H1 (cell line): ENCODE measurements at regions not wholly inside any gene's neighbourhood (a gene's known extent, or its start where the extent isn't known, plus 50 kb on each side); places are given as distances from the start of the nearest gene placed in this dataset.

Source experiments
- CTCF ChIA-PET: fragments of 300-600 bp; sonication (Branson Sonifier 250); formaldehyde crosslinking; loops from one replicate; lab custom pipeline; 2021; ENCODE audit not compliant: partially characterized antibody; lab: Charles Lee
- POLR2A ChIA-PET: fragments of 300-600 bp; sonication (Branson Sonifier 250); formaldehyde crosslinking; loops from one replicate; lab custom pipeline; 2021; ENCODE audit warnings: inconsistent platforms; ENCODE audit not compliant: partially characterized antibody; lab: Charles Lee
- DNase-seq, 2 experiments: peaks; one replicate each; pipeline versions ENCODE4 v3.0.0 to v3.0.0-alpha.2; 2010 to 2022; ENCODE audit warnings: low spot score in 2 of 2, low read depth in 1 of 2, mixed read lengths in 1 of 2
- FAIRE-seq: peaks from 2 replicates; lab custom pipeline; 2011; peaks lifted over from hg19 to GRCh38; lab: Jason Lieb, UNC
- H2AFZ ChIP-seq: 2 replicates; pipeline ENCODE4 v1.8.1; 2012; ENCODE audit warnings: low read length, inconsistent platforms
- H2AK5ac ChIP-seq: 2 replicates; pipeline ENCODE4 v1.6.1; 2013; ENCODE audit warnings: low read depth, low read length
- H2BK120ac ChIP-seq: replicated peaks from 2 replicates; pipeline ENCODE3; 2013; ENCODE audit warnings: low read depth, low read length, inconsistent platforms
- H2BK12ac ChIP-seq: 2 replicates; pipeline ENCODE4 v1.6.1; 2013; ENCODE audit warnings: low read depth, low read length
- H2BK15ac ChIP-seq: 2 replicates; pipeline ENCODE4 v1.6.1; 2013; ENCODE audit warnings: low read length
- H2BK20ac ChIP-seq: 2 replicates; pipeline ENCODE4 v1.6.1; 2013; ENCODE audit warnings: low read length
- H2BK5ac ChIP-seq: 2 replicates; pipeline ENCODE4 v1.6.1; 2013; ENCODE audit warnings: low read depth, low read length
- H3K14ac ChIP-seq: 2 replicates; pipeline ENCODE4 v1.6.1; 2013; ENCODE audit warnings: inconsistent platforms; ENCODE audit not compliant: insufficient read length
- H3K18ac ChIP-seq: 2 replicates; pipeline ENCODE4 v1.6.1; 2013; ENCODE audit warnings: low read length; ENCODE audit errors: extremely low read depth
- H3K23ac ChIP-seq: 2 replicates; pipeline ENCODE4 v1.6.1; 2013; ENCODE audit warnings: inconsistent platforms; ENCODE audit not compliant: insufficient read length
- H3K23me2 ChIP-seq: 2 replicates; pipeline ENCODE4 v1.6.1; 2013; ENCODE audit warnings: low read depth, low read length
- H3K27ac ChIP-seq: 2 replicates; pipeline ENCODE4 v1.6.1; 2011; ENCODE audit warnings: low read depth, low read length, inconsistent platforms
- H3K27me3 ChIP-seq, 4 experiments: replicated peaks in 1 of 4; 1 replicate in 1 of 4; 2 replicates in 3 of 4; pipeline versions ENCODE4 v1.6.1 to v1.8.1; 2011 to 2013; ENCODE audit warnings: low read length in 3 of 4, mild to moderate bottlenecking in 3 of 4, inconsistent platforms in 2 of 4, mixed read lengths in 2 of 4, moderate library complexity in 1 of 4; ENCODE audit not compliant: control insufficient read depth in 3 of 4, insufficient read depth in 3 of 4; ENCODE audit errors: extremely low read depth in 1 of 4
- H3K36me3 ChIP-seq, 4 experiments: 2 replicates each; pipeline versions ENCODE4 v1.6.1 to v1.8.1; 2011 to 2013; ENCODE audit warnings: mild to moderate bottlenecking in 4 of 4, low read length in 3 of 4, moderate library complexity in 2 of 4, control low read depth in 1 of 4, inconsistent platforms in 1 of 4; ENCODE audit not compliant: insufficient read depth in 4 of 4, control insufficient read depth in 2 of 4
- H3K4ac ChIP-seq: replicated peaks from 2 replicates; pipeline ENCODE3; 2013; ENCODE audit warnings: low read length, low read depth, mixed read lengths, inconsistent platforms; ENCODE audit not compliant: insufficient read length
- H3K4me1 ChIP-seq, 4 experiments: replicated peaks in 1 of 4; 1 replicate in 1 of 4; 2 replicates in 3 of 4; pipeline versions ENCODE4 v1.6.1 to v1.8.1; 2011 to 2013; ENCODE audit warnings: low read length in 3 of 4, inconsistent platforms in 2 of 4, mixed read lengths in 1 of 4; ENCODE audit not compliant: insufficient read depth in 4 of 4, control insufficient read depth in 3 of 4
- H3K4me2 ChIP-seq, 2 experiments: 2 replicates each; pipeline versions ENCODE4 v1.6.1 to v1.8.1; 2011 to 2013; ENCODE audit warnings: low read depth in 2 of 2, low read length in 2 of 2, control low read depth in 1 of 2, inconsistent platforms in 1 of 2, mild to moderate bottlenecking in 1 of 2; ENCODE audit not compliant: insufficient read depth in 1 of 2
- H3K4me3 ChIP-seq, 4 experiments: fragments of 200-600, 300-600 bp in 1 of 4; sonication (generic), shearing (Covaris generic), sonication (Bioruptor Twin) in 1 of 4; 2 replicates each; pipeline versions ENCODE4 v1.5.1 to v1.8.1; 2011 to 2016; ENCODE audit warnings: low read length in 4 of 4, low read depth in 3 of 4, control low read depth in 2 of 4, inconsistent platforms in 2 of 4, mild to moderate bottlenecking in 2 of 4, mixed read lengths in 1 of 4, moderate library complexity in 1 of 4; ENCODE audit not compliant: insufficient read depth in 2 of 4; ENCODE audit errors: extremely low read depth in 1 of 4
- H3K56ac ChIP-seq: replicated peaks from 2 replicates; pipeline ENCODE3; 2013; ENCODE audit warnings: low read depth, mild to moderate bottlenecking, mixed read lengths, low read length, inconsistent platforms; ENCODE audit not compliant: insufficient read length
- H3K79me1 ChIP-seq: 2 replicates; pipeline ENCODE4 v1.6.1; 2013; ENCODE audit warnings: low read depth, low read length, control low read depth
- H3K79me2 ChIP-seq, 2 experiments: 2 replicates each; pipeline versions ENCODE4 v1.6.1 to v1.8.1; 2012 to 2013; ENCODE audit warnings: low read length in 2 of 2, mild to moderate bottlenecking in 2 of 2, inconsistent platforms in 1 of 2; ENCODE audit not compliant: insufficient read depth in 2 of 2, control insufficient read depth in 1 of 2
- H3K9ac ChIP-seq, 4 experiments: replicated peaks in 1 of 4; 1 replicate in 1 of 4; 2 replicates in 3 of 4; pipeline versions ENCODE4 v1.6.1 to v1.8.1; 2011 to 2013; ENCODE audit warnings: low read depth in 3 of 4, low read length in 3 of 4, control low read depth in 2 of 4, mild to moderate bottlenecking in 2 of 4, moderate library complexity in 2 of 4, inconsistent platforms in 1 of 4; ENCODE audit errors: extremely low read depth in 1 of 4
- H3K9me3 ChIP-seq, 2 experiments: 2 replicates each; pipeline versions ENCODE4 v1.6.1 to v1.8.1; 2012 to 2013; ENCODE audit warnings: mild to moderate bottlenecking in 2 of 2, moderate library complexity in 2 of 2, control low read depth in 1 of 2, inconsistent platforms in 1 of 2, low read depth in 1 of 2, low read length in 1 of 2, mixed read lengths in 1 of 2; ENCODE audit not compliant: insufficient read depth in 2 of 2
- H4K20me1 ChIP-seq, 2 experiments: replicated peaks in 1 of 2; 2 replicates each; pipeline versions ENCODE3 to v1.8.1; 2011 to 2013; ENCODE audit warnings: inconsistent platforms in 2 of 2, low read length in 2 of 2, mild to moderate bottlenecking in 1 of 2; ENCODE audit not compliant: insufficient read depth in 2 of 2, control insufficient read depth in 1 of 2
- H4K5ac ChIP-seq: 2 replicates; pipeline ENCODE4 v1.6.1; 2013; ENCODE audit warnings: low read length, low read depth, mixed read lengths, inconsistent platforms; ENCODE audit not compliant: insufficient read length
- H4K8ac ChIP-seq: 2 replicates; pipeline ENCODE4 v1.8.0; 2013; ENCODE audit warnings: mild to moderate bottlenecking, moderate library complexity, low read length, inconsistent platforms; ENCODE audit not compliant: insufficient read depth; ENCODE audit errors: extremely low read depth
- H4K91ac ChIP-seq: replicated peaks from 2 replicates; pipeline ENCODE3; 2013; ENCODE audit warnings: low read length, mixed read lengths, inconsistent platforms; ENCODE audit not compliant: insufficient read length
- BACH1 ChIP-seq: IDR thresholded peaks from 2 replicates; pipeline ENCODE4 v1.6.1; 2012; ENCODE audit warnings: low read length, improper control_type of control experiment
- EP300 ChIP-seq, 2 experiments: IDR thresholded peaks; 1 replicate in 1 of 2; 2 replicates in 1 of 2; pipeline ENCODE4 v1.6.1; 2011 to 2012; ENCODE audit warnings: low read depth in 2 of 2, low read length in 2 of 2, mild to moderate bottlenecking in 2 of 2, borderline replicate concordance in 1 of 2, inconsistent platforms in 1 of 2, moderate library complexity in 1 of 2
- PHF8 ChIP-seq: fragments of 200-600 bp; sonication (generic); conservative IDR thresholded peaks from 2 replicates; pipeline ENCODE4 v1.7.1; 2012; ENCODE audit warnings: low read depth, mild to moderate bottlenecking, inconsistent platforms, low read length, moderate library complexity
- POLR2A ChIP-seq, 2 experiments: IDR thresholded peaks; 1 replicate in 1 of 2; 2 replicates in 1 of 2; pipeline ENCODE4 v1.6.1; 2011; ENCODE audit warnings: low read depth in 2 of 2, low read length in 2 of 2, mild to moderate bottlenecking in 2 of 2; ENCODE audit errors: control extremely low read depth in 1 of 2
- TAF7 ChIP-seq: optimal IDR thresholded peaks from 2 replicates; pipeline ENCODE3; 2011; ENCODE audit warnings: low read depth, mild to moderate bottlenecking, inconsistent platforms, low read length, moderate library complexity, borderline replicate concordance
- WGBS, 2 experiments: shearing (Covaris generic) in 1 of 2; methylation state at CpG; one replicate each; pipeline versions ENCODE4 v1.1.6 to v1.1.7; 2013 to 2015; ENCODE audit warnings: low lambda C conversion rate in 2 of 2, mixed read lengths in 2 of 2, inconsistent platforms in 1 of 2, low coverage in 1 of 2, missing lambda C conversion rate in 1 of 2; ENCODE audit not compliant: insufficient replicate concordance in 2 of 2, insufficient coverage in 1 of 2, insufficient read length in 1 of 2; ENCODE audit errors: extremely low coverage in 1 of 2, missing lambda C conversion rate in 1 of 2; 5-methylcytosine and 5-hydroxymethylcytosine counted together

GRCh38 chr6:51384736-51385135 lies 566.1 kb downstream of the TFAP2B start:
- H3K9me3 ChIP-seq, result no peaks in the 10 kb centered on the region
- no peak overlapping the region for H3K56ac ChIP-seq
- H3K4me1 ChIP-seq, result no peaks in the 10 kb centered on the region
- no peaks in the 10 kb centered on the region for H4K20me1 ChIP-seq
- CTCF ChIA-PET, result interaction anchor here (0.6 to 1.3 kb wide), 2 partner anchors 19 to 539 kb away, joined by 3 to 7 read pairs; no protein-coding TSS in a partner anchor
- no peaks in the 10 kb centered on the region for H3K79me1 ChIP-seq
- H2BK120ac ChIP-seq, result no peak overlapping the region
- no peak overlapping the region for H3K18ac ChIP-seq
- no peak overlapping the region for H4K8ac ChIP-seq
- no peak overlapping the region for H4K91ac ChIP-seq
- H3K9ac ChIP-seq, result no peak overlapping the region
- H3K79me2 ChIP-seq, result no peaks in the 10 kb centered on the region
- H3K23me2 ChIP-seq, result no peaks in the 10 kb centered on the region; the same call in 1 of the 2 replicates
- H3K36me3 ChIP-seq, result no peaks in the 10 kb centered on the region
- no peak overlapping the region for H3K4me3 ChIP-seq
- no peak overlapping the region for H2AK5ac ChIP-seq
- H3K27ac ChIP-seq, result no peak overlapping the region
- FAIRE-seq, result no peak
- no peak overlapping the region for H3K23ac ChIP-seq
- no peak overlapping the region for H4K5ac ChIP-seq
- H2BK5ac ChIP-seq, result no peak overlapping the region
- no peak overlapping the region for H2AFZ ChIP-seq
- H2BK12ac ChIP-seq, result no peak overlapping the region
- peaks cover 0 to 1% (median 0%) of the 10 kb centered on the region in 4 experiments; a peak in 1 of 7 replicates for H3K27me3 ChIP-seq
- POLR2A ChIA-PET, result no interaction called here
- H3K4me2 ChIP-seq, result no peak overlapping the region
- no peak overlapping the region for H2BK20ac ChIP-seq
- no peak overlapping the region for H2BK15ac ChIP-seq
- no peak overlapping the region for H3K14ac ChIP-seq
- DNase-seq, result no peak
- no peak overlapping the region for H3K4ac ChIP-seq
- 85% methylated on average over 1 of the region's 1 CpG; no CpG with 5 or more reads in 1 of the 2 experiments for WGBS, 2 experiments
- TF ChIP-seq BACH1 (no peak), POLR2A (IDR thresholded peaks at IDR 0.05; ENCODE audit: control extremely low read depth in 1 of 2, low read depth in 2 of 2, low read length in 2 of 2) (no peak), TAF7 (no peak), EP300 (IDR thresholded peaks at IDR 0.05; ENCODE audit: borderline replicate concordance in 1 of 2, low read depth in 2 of 2, low read length in 2 of 2) (no peak), PHF8 (no peak)
